HG03354 (cell line): ENCODE measurements at regions not wholly inside any gene's neighbourhood (a gene's known extent, or its start where the extent isn't known, plus 50 kb on each side); places are given as distances from the start of the nearest gene placed in this dataset.
A peak's percentile ranks its signal among the peaks of the same experiment; 100 is the strongest.

ENCODE experiments used
- ATAC-seq: cut with Tn5 transposase; IDR thresholded peaks from one replicate; pipeline ENCODE4 v1.9.1; 2021; ENCODE audit warnings: mild to moderate bottlenecking; ENCODE audit not compliant: unreplicated experiment, poor library complexity, severe bottlenecking

- ATAC-seq, result no peak
These were observed 138.7 kb downstream of the IRS2 start for GRCh38 chr13:109647699-109648098.

DNA sequence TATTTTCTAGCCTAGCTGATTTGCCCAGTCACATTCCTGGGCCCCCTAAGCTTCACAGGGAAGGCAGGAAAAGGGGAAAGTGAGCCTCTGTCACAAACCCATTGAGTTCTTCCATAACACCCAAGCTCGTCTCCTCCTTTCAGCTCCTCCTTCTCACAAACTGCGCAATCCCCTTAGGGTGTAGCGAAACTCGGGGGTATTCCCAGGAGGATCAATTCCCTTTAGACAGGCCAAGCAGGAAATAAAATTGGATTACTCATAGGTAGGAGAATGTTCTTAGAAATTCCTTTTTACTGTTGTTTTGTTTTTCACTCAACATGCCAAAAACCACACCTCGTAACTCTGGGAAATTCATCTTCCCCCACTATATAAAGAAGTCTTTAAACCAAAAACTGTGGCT is 139.3 kb downstream of the IRS2 start:
- no peak for ATAC-seq

- ATAC-seq, result peak; percentile 72
These were observed 140.0 kb downstream of the IRS2 start for GRCh38 chr13:109646423-109646822.

DNA sequence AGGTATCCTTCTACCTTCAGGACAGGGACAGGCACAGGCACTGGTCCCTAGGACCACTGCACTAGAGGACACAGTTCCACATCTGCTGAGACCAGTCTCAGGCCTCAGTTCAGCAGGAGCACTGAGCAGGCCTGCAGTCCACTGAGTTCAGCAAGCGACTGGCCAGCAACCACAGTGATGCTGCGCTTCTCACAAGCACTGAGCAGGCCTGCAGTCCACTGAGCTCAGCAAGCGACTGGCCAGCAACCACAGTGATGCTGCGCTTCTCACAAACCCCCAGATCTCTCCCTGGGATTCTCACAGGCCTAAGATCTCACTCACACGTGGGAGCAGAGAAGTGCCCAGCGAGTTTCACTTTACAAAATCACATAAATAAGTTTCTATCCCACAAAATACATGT is 140.6 kb downstream of the IRS2 start:
- no peak for ATAC-seq

- ATAC-seq, result no peak
These were observed 141.4 kb downstream of the IRS2 start for GRCh38 chr13:109644956-109645355.

GRCh38 chr13:109644069-109644750 is 142.2 kb downstream of the IRS2 start:
- no peak for ATAC-seq

DNA sequence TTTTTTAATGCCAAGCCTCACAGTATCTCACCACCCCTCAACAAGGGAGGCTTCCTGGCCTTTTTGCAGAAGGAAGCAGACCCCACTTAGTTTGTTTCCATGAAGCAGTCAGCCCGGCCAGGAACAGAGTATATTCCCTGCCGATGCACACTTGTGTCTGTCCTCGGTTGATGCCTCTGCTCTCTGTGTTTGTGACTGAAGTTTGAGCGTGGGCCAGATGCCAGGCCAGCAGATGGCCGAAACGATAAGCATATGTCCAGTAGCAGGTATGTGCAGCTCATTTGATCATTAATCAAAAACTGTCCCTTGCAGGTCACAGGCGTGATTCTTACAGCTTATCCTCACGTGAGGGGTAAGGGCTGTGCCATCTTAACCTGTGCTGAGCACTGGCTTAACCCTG is 144.0 kb downstream of the IRS2 start:
- no peak for ATAC-seq

GRCh38 chr13:109636736-109637135 is 149.6 kb downstream of the IRS2 start:
- ATAC-seq, result no peak

GRCh38 chr13:109631069-109631468 is 155.3 kb downstream of the IRS2 start:
- no peak for ATAC-seq

DNA sequence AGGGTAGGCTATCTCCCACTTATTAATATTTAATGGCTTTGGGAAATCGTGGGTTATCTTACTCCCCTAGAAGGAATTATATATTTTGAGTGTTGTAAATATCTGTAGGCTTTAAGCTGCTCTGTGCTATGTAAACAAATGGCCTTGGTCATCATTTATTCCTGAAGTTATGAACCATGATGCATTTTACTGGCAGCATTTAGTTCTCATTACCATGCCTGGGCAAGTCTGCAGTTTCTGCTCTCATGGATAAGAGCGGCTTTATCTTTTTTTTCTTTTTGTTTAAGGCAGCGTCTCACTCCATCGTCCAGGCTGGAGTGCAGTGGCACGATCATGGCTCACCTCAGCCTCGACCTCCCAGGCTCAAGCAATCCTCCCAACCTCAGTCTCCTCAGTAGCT is 156.1 kb downstream of the IRS2 start:
- ATAC-seq, result no peak

GRCh38 chr13:109629737-109630136 is 156.6 kb downstream of the IRS2 start:
- ATAC-seq, result no peak

- ATAC-seq, result no peak
These were observed 158.1 kb downstream of the IRS2 start for GRCh38 chr13:109628251-109628699.

- ATAC-seq, result no peak
These were observed 158.7 kb downstream of the IRS2 start for GRCh38 chr13:109627649-109628048.

- no peak for ATAC-seq
These were observed 159.8 kb downstream of the IRS2 start for GRCh38 chr13:109626386-109627171.

DNA sequence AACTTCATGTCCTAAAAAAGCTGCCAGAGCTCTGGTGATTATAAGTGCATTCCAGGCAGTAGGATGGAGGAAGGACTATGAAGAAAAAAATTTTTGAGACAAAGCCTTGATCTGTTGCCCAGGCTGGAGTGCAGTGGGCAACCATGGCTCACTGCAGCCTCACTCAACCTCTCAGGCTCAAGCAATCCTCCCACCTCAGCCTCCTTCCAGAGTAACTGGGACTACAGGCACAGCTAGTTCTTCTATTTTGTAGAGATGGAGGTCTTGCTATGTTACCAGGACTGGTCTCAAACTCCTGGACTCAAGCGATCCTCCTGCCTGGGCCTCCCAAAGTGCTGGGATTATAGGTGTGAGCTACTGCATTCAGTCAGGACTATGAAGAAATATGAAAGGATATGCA is 161.2 kb downstream of the IRS2 start:
- no peak for ATAC-seq

- ATAC-seq, result no peak
These were observed 164.4 kb downstream of the IRS2 start for GRCh38 chr13:109622006-109622405.

DNA sequence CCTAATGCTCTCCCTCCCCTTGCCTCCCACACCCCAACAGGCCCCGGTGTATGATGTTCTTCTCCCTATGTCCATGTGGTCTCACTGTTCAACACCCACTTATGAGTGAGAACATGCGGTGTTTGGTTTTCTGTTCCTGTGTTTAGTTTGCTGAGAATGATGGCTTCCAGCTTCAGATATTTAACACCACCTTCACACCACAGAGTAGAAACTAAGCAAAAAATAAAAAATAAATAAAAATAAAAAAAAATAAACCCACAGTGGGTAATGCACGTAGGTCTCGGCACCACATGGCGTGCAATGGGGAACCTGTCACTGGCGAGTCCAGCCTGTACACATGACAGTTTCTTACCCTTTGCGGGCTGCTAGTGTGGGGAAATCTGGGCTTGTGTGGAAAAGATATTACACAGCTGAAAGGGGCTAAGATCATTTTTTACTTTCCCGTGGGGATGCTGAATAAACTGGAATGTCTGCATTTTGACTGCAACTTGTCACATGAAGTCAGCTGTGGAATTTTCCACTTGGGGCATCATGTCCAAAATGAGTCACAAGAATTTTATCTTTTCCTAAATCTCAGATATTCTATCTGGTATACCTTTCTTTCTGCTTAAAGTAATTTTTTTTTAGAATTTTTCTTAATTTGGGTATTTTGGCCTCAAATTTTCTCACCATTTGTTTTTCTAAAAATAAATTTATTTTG is 170.5 kb downstream of the IRS2 start:
- no peak for ATAC-seq

- ATAC-seq, result no peak
These were observed 174.3 kb downstream of the IRS2 start for GRCh38 chr13:109611912-109612691.

DNA sequence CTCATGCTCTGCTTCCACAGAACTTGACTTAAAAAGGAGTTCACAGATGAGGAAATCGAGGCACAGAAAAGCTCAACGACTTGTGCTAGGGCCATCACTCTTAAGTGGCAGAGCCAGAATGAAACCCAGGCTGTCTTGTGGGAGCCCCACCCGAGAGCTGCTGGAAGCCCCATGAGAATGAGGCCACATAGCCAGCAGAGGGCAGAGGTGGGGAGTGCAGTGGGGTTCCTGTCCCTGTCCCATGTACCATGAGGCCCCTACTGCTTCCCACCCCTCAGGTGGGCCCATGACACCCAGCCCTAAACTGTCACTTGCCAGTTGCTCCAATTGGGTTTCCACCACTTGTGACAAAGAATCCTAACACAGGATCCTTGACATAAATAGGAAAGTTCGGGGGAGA is 175.9 kb downstream of the IRS2 start:
- ATAC-seq, result no peak

GRCh38 chr13:109608503-109608902 is 177.9 kb downstream of the IRS2 start:
- no peak for ATAC-seq
